ENCODE measurements at regions not wholly inside any gene's neighbourhood (a gene's known extent, or its start where the extent isn't known, plus 50 kb on each side); places are given as distances from the start of the nearest gene placed in this dataset.
A peak's percentile ranks its signal among the peaks of the same experiment; 100 is the strongest.
"Not testable (repeated sequence)": the region's sequence is repeated elsewhere in the genome, so short reads cannot be mapped to it uniquely, and the experiment has no call there.

- DNase-seq (ENCODE audit: low spot score): no peak
Measured at GRCh38 chr6:167392631-167393316, 67.9 kb downstream of the TTLL2 start.

GRCh38 chr6:167393731-167394130 lies 68.8 kb downstream of the TTLL2 start:
- DNase-seq (ENCODE audit: low spot score): no peak

- DNase-seq (ENCODE audit: low spot score): no peak
Measured at GRCh38 chr6:167394339-167394738, 69.5 kb downstream of the TTLL2 start.

GRCh38 chr6:167394820-167395219 lies 69.9 kb downstream of the TTLL2 start:
- no peak for DNase-seq (ENCODE audit: low spot score)

GRCh38 chr6:167396068-167396658 lies 71.3 kb downstream of the TTLL2 start:
- DNase-seq (ENCODE audit: low spot score): no peak

DNA sequence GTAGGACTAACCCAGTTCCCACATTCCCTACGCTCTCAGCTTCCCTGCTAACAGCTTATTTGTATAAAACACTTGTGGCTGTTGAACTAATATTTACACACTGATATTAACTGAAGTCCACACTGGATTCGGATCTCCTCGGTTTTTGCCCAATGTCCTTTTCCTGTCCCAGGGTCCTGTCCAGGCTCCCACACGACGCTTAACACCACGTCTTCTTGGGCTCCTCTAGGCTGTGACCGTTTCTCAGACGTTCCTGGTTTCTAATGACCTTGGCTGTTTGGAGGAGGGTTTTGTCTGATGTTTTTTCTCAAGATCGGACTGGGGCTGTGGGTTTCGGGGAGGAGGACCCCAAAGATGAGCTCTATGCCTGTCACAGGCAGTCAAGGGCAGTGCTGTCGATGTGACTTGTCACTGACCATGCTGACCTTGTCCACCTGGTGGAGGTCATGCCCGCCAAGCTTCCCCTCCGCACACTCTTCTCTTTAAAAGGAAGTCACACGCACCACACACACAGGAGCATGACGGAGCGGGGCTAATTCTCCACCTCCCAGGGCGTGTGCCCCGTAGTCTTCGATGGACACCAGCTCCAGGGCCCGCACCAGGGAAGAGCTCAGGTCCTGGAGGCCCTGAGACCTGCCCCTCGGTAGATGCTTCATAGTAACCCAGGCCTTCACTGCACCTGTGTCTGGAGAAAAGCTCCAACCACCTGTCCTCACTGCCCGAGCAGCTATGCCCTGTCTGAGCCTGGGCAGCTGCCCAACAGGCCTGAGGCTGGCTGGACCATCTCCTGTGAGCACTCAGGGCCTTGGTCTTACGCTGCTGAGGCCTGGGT lies 72.0 kb downstream of the TTLL2 start:
- peak; percentile 68 for DNase-seq (ENCODE audit: low spot score)

DNA sequence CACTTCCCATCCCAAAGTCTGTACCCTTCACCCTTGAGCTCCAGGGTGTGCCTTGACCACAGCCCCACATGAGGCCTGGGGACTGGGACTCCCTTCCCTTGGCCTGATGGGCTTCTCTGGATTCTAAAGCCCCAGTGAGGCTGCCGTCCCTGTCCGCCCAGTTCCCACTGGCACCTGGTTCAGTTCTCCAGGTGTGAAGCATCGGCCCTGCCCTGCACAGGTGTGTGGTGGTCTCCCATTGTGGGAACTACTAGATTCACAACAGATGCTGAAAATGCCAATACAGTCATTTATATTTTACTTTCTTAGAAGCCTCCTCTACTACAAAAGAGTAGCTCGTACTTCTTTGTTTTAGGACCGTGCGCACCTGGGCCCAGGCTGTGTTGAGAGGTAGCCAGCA lies 72.8 kb downstream of the TTLL2 start:
- DNase-seq (ENCODE audit: low spot score): no peak

- DNase-seq (ENCODE audit: low spot score): peak; percentile 79
Measured at GRCh38 chr6:167398214-167399050, 73.5 kb downstream of the TTLL2 start.

- DNase-seq (ENCODE audit: low spot score): no peak
Measured at GRCh38 chr6:167399051-167399387, 74.1 kb downstream of the TTLL2 start.

DNA sequence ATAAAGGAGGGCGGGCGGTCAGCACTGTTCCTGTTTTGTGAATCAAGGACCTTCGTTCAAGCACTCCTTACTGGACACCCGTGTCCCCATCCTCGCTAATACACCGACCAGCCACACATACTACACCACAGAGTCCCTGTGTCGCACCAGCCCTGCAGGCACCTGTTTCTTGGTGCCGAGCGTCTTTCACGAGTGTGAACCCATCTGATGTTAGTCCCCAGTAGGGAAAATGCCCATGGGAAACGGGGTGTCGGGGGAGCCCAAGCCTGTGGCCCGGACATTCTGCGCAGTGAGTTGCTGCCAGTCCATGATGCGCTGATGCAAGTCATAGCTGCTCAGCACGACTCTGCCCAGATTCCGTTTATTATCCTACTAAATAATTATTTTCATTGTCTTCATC lies 74.7 kb downstream of the TTLL2 start:
- no peak for DNase-seq (ENCODE audit: low spot score)

DNA sequence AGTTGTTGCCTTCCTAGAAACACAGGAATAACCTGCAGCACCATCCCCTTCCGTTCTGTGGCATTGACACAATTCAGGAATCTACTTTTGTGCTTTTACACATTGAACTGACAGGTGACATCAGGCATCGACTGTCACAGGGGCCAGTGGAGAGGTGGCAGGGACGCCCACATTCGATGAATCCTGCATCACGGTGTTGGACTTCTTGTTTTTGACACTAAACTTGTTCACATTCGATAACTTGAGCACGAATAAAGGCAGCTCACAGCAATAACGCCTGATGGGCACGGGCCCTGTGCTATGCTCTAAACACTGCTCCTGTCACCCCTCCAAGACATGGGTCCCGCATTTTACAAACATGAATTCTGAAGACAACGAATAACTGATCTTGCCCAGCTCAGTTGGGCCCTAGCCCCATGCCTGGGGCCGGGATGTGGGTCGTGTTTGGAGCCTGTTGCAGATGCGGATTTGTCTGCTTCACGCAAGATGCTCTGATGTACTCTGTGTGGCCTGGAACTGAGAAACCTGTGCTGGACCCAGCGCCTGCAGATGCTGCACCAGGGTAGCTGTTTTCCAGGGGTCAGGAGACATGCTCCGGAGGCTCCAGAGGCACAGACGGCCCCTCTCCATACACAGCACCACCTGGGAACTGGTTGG lies 75.7 kb downstream of the TTLL2 start:
- no peak for DNase-seq (ENCODE audit: low spot score)

DNA sequence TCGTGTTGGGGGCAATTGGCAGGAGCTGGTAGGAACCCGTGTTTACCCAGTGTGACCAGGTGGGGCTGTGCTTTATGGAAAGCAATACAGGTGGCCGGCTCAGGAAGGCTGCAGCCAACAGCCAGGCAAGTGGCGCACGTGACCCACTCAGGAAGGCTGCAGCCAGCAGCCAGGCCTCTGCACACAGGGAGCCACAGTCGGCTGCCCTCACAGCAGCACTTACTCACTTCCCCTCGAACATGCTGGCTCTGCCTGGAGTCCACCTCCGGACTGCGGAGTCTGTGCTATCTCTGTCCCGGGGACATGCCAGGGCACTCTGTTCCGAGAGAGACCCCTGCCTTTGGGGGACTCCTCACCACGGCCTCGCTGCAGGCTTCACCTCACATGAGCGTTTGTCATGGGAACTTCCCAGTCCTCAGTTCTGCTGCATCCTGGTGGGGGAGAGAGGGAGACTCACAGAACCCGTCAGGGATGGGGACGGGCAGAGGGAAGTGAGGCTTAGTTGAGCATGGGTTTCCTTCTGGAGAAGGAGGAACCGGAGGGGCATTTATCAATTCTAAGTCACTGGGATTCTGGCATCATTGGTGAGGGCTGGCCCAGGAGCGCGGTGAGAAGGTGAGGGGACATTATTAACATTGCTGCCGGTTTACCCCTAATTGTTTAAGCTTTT lies 76.8 kb downstream of the TTLL2 start:
- DNase-seq (ENCODE audit: low spot score): no peak

- DNase-seq (ENCODE audit: low spot score): no peak
Measured at GRCh38 chr6:167402195-167402686, 77.4 kb downstream of the TTLL2 start.

DNA sequence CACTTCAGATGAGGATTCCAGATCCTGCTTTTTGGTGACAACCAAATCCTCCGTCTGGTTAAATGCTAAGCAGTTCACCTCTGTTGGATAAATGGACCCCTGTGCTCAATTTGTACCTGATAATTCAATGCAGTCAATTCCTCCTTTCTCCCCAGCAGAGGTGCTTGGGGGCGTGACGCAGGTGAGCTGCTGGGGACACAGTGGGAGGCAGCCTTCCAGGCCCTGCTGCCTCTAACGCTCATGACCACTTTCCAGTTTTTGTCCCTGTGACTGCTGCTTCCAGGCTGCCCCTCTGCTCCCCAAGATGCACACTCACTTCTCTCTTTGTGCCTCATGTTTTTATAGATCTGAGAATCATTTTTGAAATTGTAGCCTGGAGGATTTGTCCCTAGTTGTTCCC lies 78.5 kb downstream of the TTLL2 start:
- no peak for DNase-seq (ENCODE audit: low spot score)

DNA sequence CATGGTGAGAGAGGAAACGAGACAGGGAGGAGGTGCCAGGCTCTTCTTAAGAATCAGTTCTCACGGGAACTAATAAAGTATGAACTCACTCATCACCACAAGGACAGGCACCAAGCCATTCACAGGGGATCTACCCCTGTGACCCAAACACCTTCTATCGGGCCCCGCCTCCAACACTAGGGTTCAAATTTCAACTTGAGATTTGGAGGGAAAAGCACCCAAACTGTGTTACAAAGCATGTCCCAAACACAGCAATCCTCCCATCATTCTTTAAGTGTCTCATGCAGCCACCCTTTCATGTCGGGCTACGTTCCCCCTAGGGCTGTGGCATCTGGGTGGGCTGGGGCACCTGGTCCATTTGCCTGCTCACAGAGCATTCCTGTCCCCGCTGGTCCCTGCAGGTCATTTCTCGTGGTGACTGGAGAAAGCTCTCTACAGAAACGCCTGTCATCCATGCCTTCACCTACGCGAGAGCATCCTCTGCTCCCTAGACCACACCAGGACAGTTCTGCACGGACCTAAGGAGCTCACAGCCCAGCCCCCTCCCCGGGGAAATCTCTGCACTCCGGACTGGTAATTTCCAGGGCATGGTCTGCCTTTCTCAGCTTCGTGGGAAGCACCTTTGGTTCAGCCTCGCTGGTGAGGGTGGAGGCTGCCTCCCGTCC lies 79.6 kb downstream of the TTLL2 start:
- DNase-seq (ENCODE audit: low spot score): no peak

DNA sequence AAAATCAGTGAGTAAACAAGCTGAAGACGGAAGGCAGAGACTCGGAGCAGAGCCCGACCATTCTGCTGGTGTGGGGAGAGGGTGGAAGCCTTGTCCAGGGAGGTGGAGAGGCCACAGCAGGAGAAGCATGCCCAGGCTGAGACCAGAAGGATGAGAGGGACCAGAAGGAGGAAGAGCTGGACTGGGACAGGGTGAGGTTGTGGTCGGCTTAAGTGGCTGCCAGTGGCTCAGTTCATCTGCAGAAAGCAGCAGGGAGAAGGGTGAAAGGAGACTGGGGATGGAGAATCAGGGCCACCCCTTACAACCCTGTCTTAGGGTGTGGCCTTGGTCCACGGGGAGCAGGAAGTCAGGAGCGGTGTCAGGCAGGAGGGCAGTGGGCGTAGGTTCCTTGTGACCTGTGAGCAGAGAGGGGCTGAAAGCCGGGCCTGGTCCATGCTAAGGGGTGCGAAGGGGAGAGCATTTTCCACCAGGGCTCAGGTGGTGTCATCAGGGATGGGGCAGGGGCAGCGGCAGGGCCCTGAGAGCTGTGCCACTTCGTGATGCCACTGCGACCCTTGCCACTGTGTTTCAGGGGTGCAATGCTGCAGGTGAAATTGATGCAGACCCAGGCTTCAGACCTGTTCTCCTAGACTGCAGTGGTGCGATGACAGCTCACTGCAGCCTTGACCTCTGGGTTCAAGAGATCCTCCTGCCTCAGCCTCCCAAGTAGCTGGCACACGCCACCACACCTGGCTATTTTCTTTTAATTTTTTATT lies 81.1 kb downstream of the TTLL2 start:
- DNase-seq (ENCODE audit: low spot score): no peak

DNA sequence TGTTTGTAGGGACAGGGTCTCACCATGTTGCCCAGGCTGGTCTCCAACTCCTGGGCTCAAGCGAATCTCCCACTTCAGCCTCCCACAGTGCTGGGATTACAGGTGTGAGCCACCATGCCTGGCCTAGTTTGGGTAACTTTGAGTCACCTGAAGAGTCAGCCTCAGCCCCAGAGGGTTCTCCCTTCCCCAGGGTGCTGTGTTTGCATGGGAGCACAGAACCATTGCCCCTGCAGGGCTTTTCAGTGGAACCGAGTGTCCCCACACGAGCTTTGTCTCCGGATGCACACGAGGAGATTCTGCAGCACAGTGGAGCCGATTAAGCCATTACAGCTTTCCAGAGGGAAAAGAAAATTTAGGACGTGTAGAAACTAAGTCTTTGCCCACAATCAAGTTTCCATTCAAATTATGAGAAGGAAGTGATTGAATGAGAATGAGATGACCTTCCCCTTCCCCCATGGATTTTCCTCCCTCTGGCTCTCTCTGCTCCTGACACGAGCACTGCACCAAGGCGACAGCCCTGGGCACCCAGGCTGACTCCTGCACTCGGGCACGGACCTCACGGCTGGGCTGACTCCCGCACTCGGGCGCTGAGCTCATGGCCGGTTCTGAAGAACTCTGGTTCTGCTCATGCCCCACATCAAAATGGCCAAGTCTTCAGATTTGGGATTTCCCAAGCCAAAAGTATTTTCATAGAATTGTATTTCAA lies 81.8 kb downstream of the TTLL2 start:
- not testable (repeated sequence) for DNase-seq (ENCODE audit: low spot score)

DNA sequence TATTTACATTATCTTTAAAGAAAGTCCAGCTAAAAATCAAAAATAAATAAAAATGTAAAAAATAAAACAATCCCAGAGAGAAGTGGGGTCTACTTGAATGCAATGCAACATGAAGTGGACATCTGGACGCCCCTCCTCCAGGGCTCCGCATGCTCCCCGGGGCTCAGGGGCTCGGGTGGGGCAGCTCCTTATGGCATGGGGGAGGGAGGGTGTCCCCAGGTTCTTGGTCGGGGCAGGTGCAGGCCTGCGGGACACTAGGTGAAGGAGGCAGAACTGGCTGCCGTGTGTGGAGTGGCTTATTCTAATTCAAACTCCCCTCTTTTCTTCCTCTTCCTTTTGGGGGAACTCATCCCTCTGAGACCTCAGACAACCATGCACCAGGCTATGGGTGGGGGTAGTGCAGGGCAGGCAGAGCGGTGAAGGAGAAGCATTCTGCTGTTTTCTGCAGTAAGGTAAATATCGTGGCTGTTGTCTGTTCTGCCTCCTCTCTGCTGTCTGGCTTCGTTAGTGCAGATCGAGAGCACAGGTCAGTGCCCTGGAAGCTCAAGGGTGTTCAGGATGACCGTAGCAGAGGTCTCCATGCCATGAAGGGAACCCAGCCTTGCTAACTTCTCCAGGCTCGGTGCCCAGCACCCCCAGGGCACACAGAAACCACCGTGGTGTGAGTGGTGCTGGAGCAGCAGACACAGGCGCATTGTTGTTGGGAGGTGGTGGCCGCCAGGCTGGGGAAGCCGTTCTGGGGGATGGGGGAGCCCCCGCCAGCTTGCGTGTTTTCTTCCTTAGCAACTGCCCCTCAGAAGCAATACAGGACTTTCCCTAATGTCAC lies 82.6 kb downstream of the TTLL2 start:
- DNase-seq (ENCODE audit: low spot score): no peak

Data from HuH-7 (cell line).